Tibial artery (tissue), 4 donors: ENCODE measurements at regions not wholly inside any gene's neighbourhood (a gene's known extent, or its start where the extent isn't known, plus 50 kb on each side); places are given as distances from the start of the nearest gene placed in this dataset.

Experiments used
- DNase-seq, 2 donors: peaks; one replicate each; pipeline ENCODE4 v3.0.0-alpha.2; 2019
- H3K27ac ChIP-seq, 2 donors: fragments of 200-600 bp; sonication (generic) in 1 of 2; 1 replicate in 1 of 2; 2 replicates in 1 of 2; pipeline ENCODE4 v1.5.1; 2018 to 2019; ENCODE audit warnings: mild to moderate bottlenecking in 1 of 2
- H3K27me3 ChIP-seq, 2 donors: fragments of 200-600 bp; sonication (generic) in 1 of 2; one replicate each; pipeline versions ENCODE4 v1.5.1 to v1.6.0; 2016 to 2019
- H3K36me3 ChIP-seq, 3 donors: fragments of 200-600 bp; sonication (generic) in 2 of 3; one replicate each; pipeline ENCODE4 v1.5.1; 2016 to 2019; ENCODE audit warnings: mild to moderate bottlenecking in 2 of 3
- H3K4me1 ChIP-seq, 4 donors: fragments of 200-600 bp; sonication (generic) in 2 of 4; 1 replicate in 3 of 4; 2 replicates in 1 of 4; pipeline ENCODE4 v1.5.1; 2016 to 2019
- H3K4me3 ChIP-seq, 2 donors: fragments of 200-600 bp; sonication (generic) in 1 of 2; 1 replicate in 1 of 2; 2 replicates in 1 of 2; pipeline ENCODE4 v1.5.1; 2018 to 2019; ENCODE audit warnings: mild to moderate bottlenecking in 2 of 2
- H3K9me3 ChIP-seq, 3 donors: fragments of 200-600 bp; sonication (generic) in 1 of 3; one replicate each; pipeline ENCODE4 v1.5.1; 2016 to 2019
- intact Hi-C: fragments of 100-400 bp; cut with DNase I; formaldehyde crosslinking; loops from one replicate; pipeline ENCODE4 v1.15.0; 2023; ENCODE audit warnings: low total_unique reads
- TF ChIP-seq, protein P1 (sequence below), 2 experiments: fragments of 200-600 bp in 1 of 2; fragments of 450-650 bp in 1 of 2; IDR thresholded peaks; one replicate each; pipeline ENCODE4 v1.5.1; 2017 to 2019; ENCODE audit warnings: antibody characterized with exemption in 2 of 2, mild to moderate bottlenecking in 1 of 2, moderate library complexity in 1 of 2

DNA sequence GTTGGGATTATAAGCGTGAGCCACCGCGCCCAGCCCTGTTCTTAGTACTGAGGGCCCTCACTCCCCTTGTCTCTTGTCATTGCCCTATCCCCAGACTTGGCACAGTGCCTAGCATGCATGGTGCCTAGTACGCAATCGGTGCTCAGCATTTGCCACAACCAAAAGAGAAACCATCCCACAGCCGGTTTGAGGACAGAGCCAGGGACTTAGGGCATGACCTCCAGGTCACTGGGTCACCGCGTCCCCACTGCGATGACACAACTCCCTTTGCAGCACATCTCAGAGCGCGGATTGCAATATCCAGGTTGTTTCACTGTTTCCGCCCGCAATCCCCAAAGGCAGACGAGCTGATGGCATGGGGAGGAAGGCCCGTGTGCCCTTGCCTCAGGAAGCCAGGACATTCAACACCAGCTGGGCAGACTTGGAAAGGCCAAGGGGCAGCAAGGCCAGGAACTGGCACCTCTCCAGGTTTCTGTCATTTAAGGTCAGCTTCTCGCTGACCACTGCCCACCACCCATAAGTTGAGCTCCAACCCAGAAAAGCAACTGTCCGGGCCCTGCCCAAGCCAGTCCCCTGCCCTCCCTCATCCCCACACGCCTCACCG lies 274.5 kb downstream of the MRTFB start:
- Histone ChIP-seq H3K9me3 (peaks cover 0 to 10% (median 0%) of the 10 kb centered on the region in 3 donors), H3K27ac (no peak overlapping the region), H3K36me3 (no peaks in the 10 kb centered on the region), H3K4me3 (no peak overlapping the region), H3K4me1 (no peaks in the 10 kb centered on the region), H3K27me3 (no peaks in the 10 kb centered on the region)
- TF ChIP-seq, protein P1, sequence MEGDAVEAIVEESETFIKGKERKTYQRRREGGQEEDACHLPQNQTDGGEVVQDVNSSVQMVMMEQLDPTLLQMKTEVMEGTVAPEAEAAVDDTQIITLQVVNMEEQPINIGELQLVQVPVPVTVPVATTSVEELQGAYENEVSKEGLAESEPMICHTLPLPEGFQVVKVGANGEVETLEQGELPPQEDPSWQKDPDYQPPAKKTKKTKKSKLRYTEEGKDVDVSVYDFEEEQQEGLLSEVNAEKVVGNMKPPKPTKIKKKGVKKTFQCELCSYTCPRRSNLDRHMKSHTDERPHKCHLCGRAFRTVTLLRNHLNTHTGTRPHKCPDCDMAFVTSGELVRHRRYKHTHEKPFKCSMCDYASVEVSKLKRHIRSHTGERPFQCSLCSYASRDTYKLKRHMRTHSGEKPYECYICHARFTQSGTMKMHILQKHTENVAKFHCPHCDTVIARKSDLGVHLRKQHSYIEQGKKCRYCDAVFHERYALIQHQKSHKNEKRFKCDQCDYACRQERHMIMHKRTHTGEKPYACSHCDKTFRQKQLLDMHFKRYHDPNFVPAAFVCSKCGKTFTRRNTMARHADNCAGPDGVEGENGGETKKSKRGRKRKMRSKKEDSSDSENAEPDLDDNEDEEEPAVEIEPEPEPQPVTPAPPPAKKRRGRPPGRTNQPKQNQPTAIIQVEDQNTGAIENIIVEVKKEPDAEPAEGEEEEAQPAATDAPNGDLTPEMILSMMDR (IDR thresholded peaks at IDR 0.05) = no peak
- DNase-seq = no peak
- intact Hi-C loops = no loop called here

DNA sequence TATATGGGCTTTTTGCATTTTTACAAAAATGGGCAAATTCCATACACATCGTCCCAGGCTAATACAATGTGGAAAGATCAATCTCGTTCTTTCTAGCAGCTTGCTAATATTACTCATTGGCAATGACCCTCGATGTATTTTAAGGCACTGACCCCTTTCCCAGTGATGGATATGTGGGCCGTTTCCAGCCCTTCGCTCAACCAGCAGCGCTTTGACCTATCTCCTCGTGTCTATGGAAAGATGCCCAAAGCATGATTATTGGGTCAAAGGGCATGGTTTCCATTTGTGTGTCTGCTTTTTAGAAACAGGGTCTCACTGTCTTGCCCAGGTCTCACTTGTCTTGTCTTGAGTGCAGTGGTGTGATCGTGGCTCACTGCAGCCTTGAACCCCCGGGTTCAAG lies 273.8 kb downstream of the MRTFB start:
- Histone ChIP-seq H3K36me3 (no peaks in the 10 kb centered on the region), H3K9me3 (peaks cover 0 to 10% (median 0%) of the 10 kb centered on the region in 3 donors), H3K27me3 (no peaks in the 10 kb centered on the region), H3K27ac (no peak overlapping the region), H3K4me1 (no peaks in the 10 kb centered on the region), H3K4me3 (no peak overlapping the region)
- TF ChIP-seq, protein P1 (IDR thresholded peaks at IDR 0.05) = no peak
- DNase-seq = no peak
- intact Hi-C loops = no loop called here

DNA sequence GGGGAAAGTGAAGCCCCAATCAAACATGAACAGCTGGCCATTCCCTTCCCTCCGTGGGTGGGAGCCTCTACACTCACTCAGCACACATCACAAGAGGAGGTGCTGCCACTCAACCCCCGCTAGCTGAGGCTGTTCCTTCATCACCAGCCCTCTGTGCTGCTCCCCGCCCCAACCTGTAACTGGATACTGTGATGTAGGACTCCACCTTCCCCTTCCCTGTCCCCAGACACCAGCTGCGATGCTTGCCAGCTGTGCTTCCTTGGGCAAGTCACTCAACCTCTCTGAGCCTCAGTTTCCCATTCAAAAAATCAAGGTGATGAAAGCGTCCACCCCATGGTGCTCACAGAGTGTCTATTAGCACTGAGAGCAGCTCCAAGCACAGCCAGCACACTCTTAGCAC lies 273.2 kb downstream of the MRTFB start:
- TF ChIP-seq, protein P1 (IDR thresholded peaks at IDR 0.05) = no peak
- H3K36me3 ChIP-seq = no peaks in the 10 kb centered on the region
- no peaks in the 10 kb centered on the region for H3K4me1 ChIP-seq
- no peak for DNase-seq
- peaks cover 0 to 10% (median 0%) of the 10 kb centered on the region in 3 donors for H3K9me3 ChIP-seq
- intact Hi-C loops = no loop called here
- H3K27me3 ChIP-seq = no peaks in the 10 kb centered on the region
- H3K4me3 ChIP-seq = no peak overlapping the region
- no peak overlapping the region for H3K27ac ChIP-seq

DNA sequence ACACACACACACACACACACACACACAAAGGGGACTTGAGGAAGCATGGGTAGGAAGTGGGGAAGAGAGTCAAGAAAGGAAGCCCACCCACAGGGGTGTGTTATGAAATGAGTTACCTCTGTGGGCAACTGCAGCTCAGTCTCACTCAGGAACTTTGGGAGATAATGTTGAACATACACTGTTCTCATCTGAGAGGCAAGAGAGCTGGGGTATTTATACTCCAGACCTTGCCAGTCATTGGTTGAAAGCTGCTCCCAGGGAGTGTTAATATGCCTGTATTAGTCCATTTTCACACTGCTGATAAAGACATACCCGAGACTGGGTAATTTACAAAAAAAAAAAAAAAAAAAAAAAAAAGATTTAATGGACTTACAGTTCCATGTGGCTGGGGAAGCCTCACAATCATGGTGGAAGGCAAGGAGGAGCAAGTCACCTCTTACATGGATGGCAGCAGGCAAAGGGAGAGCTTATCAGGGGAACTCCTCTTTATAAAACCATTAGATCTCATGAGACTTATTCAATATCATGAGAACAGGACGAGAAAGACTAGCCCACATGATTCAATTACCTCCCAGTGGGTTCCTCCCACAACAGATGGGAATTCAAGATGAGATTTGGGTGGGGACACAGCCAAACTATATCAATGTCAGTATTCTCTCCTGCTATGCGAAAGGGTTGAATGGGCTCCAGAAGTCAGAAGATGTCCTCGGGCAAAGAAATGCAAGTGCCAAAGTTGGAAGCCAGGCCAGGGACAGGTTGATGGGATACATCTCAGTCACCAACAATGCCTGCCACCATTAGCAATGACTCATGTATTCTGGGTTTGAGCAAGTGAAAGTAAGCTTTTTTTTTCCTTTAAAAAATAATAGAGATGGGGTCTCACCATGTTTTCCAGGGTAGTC lies 270.5 kb downstream of the MRTFB start:
- Histone ChIP-seq H3K4me1 (peaks cover 0 to 9% (median 3%) of the 10 kb centered on the region in 4 donors), H3K36me3 (no peaks in the 10 kb centered on the region), H3K27ac (no peak overlapping the region)

DNA sequence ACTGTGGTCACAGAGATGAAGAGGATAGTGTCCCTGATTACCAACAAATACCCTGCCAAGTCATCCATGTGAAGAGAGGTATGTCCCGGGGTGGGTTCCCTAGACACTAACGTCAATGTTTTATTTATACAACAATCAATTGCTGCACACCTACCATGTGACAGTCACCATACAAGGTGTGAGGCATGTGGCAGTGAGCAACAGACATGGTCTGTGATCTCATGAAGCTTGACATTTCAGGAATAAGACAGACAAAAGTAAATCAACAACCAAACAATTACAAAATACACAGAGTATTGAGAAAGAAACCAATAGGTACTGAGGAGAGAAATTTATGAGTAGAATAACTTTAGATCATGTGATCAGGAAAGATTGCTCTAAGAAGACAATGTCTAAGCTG lies 268.6 kb downstream of the MRTFB start:
- H3K4me3 ChIP-seq = no peak overlapping the region
- H3K36me3 ChIP-seq = no peaks in the 10 kb centered on the region
- peaks cover 0 to 9% (median 3%) of the 10 kb centered on the region in 4 donors for H3K4me1 ChIP-seq
- no peaks in the 10 kb centered on the region for H3K9me3 ChIP-seq
- H3K27ac ChIP-seq = no peak overlapping the region
- DNase-seq = no peak
- TF ChIP-seq, protein P1 (IDR thresholded peaks at IDR 0.05) = no peak
- intact Hi-C loops = no loop called here
- H3K27me3 ChIP-seq = no peaks in the 10 kb centered on the region

More for the DNA sequence above, 270.5 kb downstream of the MRTFB start:
- peaks cover 0 to 8% (median 0%) of the 10 kb centered on the region in 3 donors for H3K9me3 ChIP-seq
- no peak for DNase-seq
- TF ChIP-seq, protein P1 (IDR thresholded peaks at IDR 0.05) = no peak
- no peaks in the 10 kb centered on the region for H3K27me3 ChIP-seq
- H3K4me3 ChIP-seq = no peak overlapping the region
- intact Hi-C loops = no loop called here
